Naive B cell (primary cell): ENCODE measurements at regions not wholly inside any gene's neighbourhood (a gene's known extent, or its start where the extent isn't known, plus 50 kb on each side); places are given as distances from the start of the nearest gene placed in this dataset.
"Not testable (repeated sequence)": the region's sequence is repeated elsewhere in the genome, so short reads cannot be mapped to it uniquely, and the experiment has no call there.

Source experiments
- ATAC-seq, 2 donors: fragments of 150-1000 bp; cut with Tn5 transposase; 2 replicates each; pipeline ENCODE4 v1.10.0; 2021; ENCODE audit warnings: low read depth in 2 of 2, mild to moderate bottlenecking in 2 of 2, moderate library complexity in 2 of 2
- DNase-seq: peaks from one replicate; pipeline ENCODE4 v3.0.0; 2022
- H3K27ac Mint-ChIP-seq, 6 donors: one replicate each; pipeline ENCODE4 v1.8.0; 2020 to 2022; ENCODE audit warnings: mild to moderate bottlenecking in 6 of 6, mixed read lengths in 6 of 6, moderate library complexity in 5 of 6, inconsistent platforms in 2 of 6
- H3K27me3 Mint-ChIP-seq, 3 donors: one replicate each; pipeline ENCODE4 v1.8.0; 2021 to 2022; ENCODE audit warnings: mixed read lengths in 3 of 3, mild to moderate bottlenecking in 1 of 3
- H3K36me3 Mint-ChIP-seq, 2 donors: one replicate each; pipeline ENCODE4 v1.8.0; 2020 to 2022; ENCODE audit warnings: mixed read lengths in 2 of 2, inconsistent platforms in 1 of 2, mild to moderate bottlenecking in 1 of 2
- H3K4me1 Mint-ChIP-seq, 3 donors: one replicate each; pipeline ENCODE4 v1.8.0; 2020 to 2022; ENCODE audit warnings: mixed read lengths in 3 of 3, inconsistent platforms in 1 of 3, mild to moderate bottlenecking in 1 of 3, moderate library complexity in 1 of 3
- H3K4me3 Mint-ChIP-seq, 8 donors: one replicate each; pipeline ENCODE4 v1.8.0; 2020 to 2022; ENCODE audit warnings: mild to moderate bottlenecking in 8 of 8, mixed read lengths in 8 of 8, moderate library complexity in 8 of 8, inconsistent platforms in 2 of 8
- H3K9me3 Mint-ChIP-seq, 7 donors: one replicate each; pipeline ENCODE4 v1.8.0; 2020 to 2022; ENCODE audit warnings: mixed read lengths in 7 of 7, mild to moderate bottlenecking in 5 of 7, inconsistent platforms in 2 of 7, moderate library complexity in 1 of 7

DNA sequence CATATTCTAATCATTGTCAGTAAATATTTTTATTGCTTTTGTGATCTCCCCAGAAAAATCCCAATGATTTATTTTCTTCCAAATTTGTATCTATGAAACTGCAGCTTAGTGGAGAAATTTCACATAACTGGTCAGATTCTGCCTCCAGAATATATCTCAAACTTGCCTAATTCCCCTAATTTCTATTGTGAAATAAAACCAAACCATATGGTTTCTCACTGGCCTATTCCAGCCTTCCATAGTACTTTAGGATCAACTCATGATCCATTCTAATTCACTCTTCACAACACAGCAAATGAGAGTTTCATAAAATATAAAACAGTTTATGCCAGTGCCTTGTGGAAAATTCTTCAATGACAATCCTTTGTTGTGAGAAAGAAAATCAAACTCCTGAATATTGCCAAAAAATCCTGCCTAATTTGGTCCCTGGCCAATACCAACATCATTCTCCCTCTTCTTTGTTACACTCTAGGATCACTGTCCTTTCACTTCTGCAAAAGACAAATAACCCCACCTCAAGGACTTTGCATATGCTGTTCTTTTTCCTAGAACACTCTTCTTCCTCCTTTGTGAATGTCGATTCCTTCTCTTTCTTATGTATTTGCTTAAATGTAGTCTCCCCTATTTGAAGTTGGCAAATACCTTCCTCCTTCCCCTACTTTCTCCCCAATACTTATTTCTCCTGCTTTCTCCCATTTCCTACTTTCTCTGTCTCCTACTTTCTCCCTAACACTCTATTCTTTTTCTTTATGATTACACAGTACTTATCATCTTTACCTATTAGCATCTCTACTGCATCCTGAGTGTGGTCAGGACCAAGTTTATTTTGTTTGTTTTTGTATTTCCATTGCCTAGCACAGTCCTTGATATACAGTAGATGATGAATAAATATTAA is 587.5 kb downstream of the RFPL4B start:
- ATAC-seq (no peak), DNase-seq (no peak)
- Mint-ChIP-seq H3K4me3 (no peak overlapping the region), H3K9me3 (no peaks in the 10 kb centered on the region), H3K27ac (no peak overlapping the region), H3K4me1 (no peaks in the 10 kb centered on the region), H3K36me3 (no peaks in the 10 kb centered on the region), H3K27me3 (no peaks in the 10 kb centered on the region)

DNA sequence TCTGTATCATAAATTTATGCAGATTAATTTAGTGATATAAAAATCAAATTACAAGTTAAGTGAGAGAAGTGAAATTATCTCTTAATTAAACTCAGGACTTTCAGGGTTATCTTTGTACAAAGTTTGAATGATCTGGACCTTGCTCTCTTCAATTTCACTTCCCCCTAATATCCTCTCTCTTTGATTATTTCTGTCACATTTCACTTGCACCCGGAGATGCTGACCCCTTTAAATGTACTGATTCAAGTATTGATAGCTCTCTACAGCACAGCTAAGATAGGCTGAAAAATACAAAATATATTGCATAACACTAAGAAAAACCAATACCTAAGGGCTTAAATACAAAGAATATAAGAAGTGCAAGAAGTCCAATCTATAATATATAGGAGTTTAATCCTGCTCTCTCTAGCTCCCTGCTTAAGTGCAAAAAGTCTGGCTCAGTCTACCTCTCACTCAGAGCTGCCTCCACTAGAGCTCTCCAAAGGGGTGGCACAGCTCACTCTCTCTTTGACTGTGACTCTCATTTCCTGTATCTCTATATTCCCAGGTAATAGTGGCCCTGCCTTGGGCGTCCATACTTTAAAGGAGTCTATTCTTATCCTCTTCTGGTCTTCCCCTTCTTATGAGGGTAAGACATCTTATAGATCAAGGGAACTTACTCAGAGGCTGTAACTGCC is 588.4 kb downstream of the RFPL4B start:
- no peak for ATAC-seq
- no peaks in the 10 kb centered on the region for H3K36me3 Mint-ChIP-seq
- no peak for DNase-seq
- no peak overlapping the region for H3K27ac Mint-ChIP-seq
- H3K4me3 Mint-ChIP-seq, result no peak overlapping the region
- H3K27me3 Mint-ChIP-seq, result no peaks in the 10 kb centered on the region
- no peaks in the 10 kb centered on the region for H3K4me1 Mint-ChIP-seq
- H3K9me3 Mint-ChIP-seq, result no peaks in the 10 kb centered on the region

DNA sequence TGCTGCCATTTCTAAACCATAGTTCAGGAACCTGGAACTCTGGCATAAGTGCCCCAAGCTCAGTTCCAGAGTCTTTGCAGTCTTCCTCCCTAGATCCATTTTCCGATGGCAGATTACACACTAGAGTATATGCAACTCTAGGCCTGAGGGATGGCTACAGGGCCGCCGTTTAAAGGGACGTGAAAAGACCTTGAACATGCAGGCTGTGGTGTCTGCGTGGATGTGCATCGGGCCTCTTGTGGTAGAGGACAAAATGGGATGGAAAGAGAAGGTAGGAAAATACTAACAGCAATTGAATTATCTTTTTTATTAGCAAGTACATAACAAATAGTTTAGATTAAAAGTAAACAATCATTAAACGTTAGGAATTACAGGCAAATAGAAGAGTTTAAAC is 588.9 kb downstream of the RFPL4B start:
- no peak overlapping the region for H3K4me3 Mint-ChIP-seq
- ATAC-seq (no peak), DNase-seq (no peak)
- no peak overlapping the region for H3K27ac Mint-ChIP-seq
- no peaks in the 10 kb centered on the region for H3K9me3 Mint-ChIP-seq
- H3K4me1 Mint-ChIP-seq, result no peaks in the 10 kb centered on the region
- no peaks in the 10 kb centered on the region for H3K36me3 Mint-ChIP-seq
- H3K27me3 Mint-ChIP-seq, result no peaks in the 10 kb centered on the region

DNA sequence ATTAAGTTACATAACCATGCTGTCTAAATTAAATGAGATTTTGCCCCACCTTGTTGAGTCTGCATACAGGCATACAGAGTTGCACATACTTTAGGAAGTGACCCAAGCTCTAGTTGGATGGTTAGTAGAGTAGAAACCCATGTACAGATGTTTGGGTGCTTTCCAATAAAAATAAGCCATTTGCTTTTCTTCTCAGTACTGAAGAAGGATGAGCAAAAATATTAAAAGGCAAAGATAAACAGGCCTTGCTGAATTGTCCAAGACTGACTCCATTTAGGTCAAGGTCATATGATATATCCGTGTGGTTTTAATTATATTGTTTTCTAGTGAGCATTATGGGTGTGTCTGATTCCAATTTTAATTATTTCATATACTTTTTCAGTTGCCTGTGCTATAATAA is 589.4 kb downstream of the RFPL4B start:
- Mint-ChIP-seq H3K27me3 (no peaks in the 10 kb centered on the region), H3K36me3 (no peaks in the 10 kb centered on the region)
- no peak for DNase-seq

DNA sequence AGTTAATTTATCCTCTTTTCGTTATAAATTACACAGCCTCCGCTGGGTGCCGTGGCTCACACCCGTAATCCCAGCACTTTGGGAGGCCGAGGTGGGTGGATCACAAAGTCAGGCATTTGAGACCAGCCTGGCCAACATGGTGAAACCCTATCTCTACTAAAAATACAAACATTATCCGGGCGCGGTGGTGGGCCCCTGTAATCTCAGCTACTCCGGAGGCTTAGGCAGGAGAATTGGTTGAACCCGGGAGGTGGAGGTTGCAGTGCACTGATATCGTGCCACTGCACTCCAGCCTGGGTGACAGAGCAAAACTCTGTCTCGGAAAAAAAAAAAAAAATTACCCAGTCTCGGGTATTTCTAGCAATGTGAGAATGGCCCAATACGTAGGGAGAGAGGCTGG is 590.6 kb downstream of the RFPL4B start:
- H3K9me3 Mint-ChIP-seq, DNase-seq, H3K4me3 Mint-ChIP-seq, H3K27me3 Mint-ChIP-seq, ATAC-seq, H3K4me1 Mint-ChIP-seq, H3K27ac Mint-ChIP-seq, H3K36me3 Mint-ChIP-seq: not testable (repeated sequence)

More for the DNA sequence above, 589.4 kb downstream of the RFPL4B start:
- Mint-ChIP-seq H3K9me3 (no peaks in the 10 kb centered on the region), H3K27ac (no peak overlapping the region), H3K4me1 (no peaks in the 10 kb centered on the region), H3K4me3 (no peak overlapping the region)
- no peak for ATAC-seq

DNA sequence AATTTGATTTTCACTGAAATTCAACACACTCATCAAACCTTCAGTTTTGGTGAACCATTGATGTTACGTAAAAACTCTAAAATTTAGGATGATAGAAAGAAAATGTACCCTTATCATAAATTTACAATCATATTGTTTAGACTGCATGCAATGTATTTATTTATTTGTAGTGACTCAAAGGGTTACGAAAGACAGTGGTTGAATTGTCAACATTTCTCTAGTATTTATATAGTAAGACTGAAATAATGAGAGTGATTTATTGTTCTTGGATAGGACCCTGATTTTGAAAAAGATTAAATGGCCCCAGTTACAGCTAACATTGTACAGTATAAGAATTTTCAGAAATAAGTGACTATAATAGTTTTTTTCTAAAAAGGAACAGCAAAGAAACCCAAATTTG is 591.5 kb downstream of the RFPL4B start:
- peaks cover 0 to 3% (median 0%) of the 10 kb centered on the region in 3 donors for H3K27me3 Mint-ChIP-seq
- DNase-seq (no peak), ATAC-seq (no peak)
- H3K9me3 Mint-ChIP-seq, result no peaks in the 10 kb centered on the region
- H3K27ac Mint-ChIP-seq, result no peak overlapping the region
- no peaks in the 10 kb centered on the region for H3K4me1 Mint-ChIP-seq
- no peaks in the 10 kb centered on the region for H3K36me3 Mint-ChIP-seq
- H3K4me3 Mint-ChIP-seq, result no peak overlapping the region

DNA sequence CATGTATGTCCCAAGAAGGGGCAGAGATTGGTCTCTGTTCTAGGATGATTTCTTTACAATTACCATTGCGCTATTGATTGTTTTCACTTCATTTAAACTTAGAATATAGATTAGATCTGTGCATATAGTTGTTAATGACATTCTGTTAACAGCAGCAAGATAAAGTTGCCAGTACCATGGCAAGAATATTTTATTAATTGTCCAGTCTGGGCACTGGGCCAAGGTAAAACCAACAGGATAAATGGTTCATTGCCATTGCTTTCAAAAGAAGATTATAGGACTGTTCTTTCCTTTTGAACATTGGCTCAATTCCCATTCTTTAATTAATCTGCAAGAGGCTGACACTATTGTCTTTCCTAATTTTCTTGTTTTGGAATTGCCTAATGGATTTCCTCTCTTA is 592.4 kb downstream of the RFPL4B start:
- H3K36me3 Mint-ChIP-seq, result no peaks in the 10 kb centered on the region
- DNase-seq (no peak), ATAC-seq (no peak)
- no peaks in the 10 kb centered on the region for H3K4me1 Mint-ChIP-seq
- H3K27ac Mint-ChIP-seq, result no peak overlapping the region
- H3K27me3 Mint-ChIP-seq, result peaks cover 0 to 3% (median 0%) of the 10 kb centered on the region in 3 donors
- no peaks in the 10 kb centered on the region for H3K9me3 Mint-ChIP-seq
- H3K4me3 Mint-ChIP-seq, result no peak overlapping the region

DNA sequence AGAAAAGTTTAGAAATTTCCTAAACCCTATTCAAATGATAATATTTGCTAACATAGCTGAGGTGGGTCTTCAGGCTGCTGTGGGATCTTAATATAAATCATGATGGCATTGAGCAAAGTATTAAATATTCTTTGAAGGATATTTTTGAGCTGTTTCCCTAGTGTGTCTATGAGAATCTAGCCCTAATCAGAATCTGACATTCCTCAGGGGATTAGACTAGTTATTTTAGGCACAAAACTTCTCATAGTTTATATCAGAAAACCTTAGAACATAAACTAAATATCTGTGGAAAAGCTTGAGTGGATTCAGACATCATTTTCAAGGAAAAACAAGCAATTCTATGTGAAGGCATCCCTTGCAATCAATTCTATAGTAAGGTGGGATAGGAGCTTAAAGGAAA is 594.5 kb downstream of the RFPL4B start:
- no peak overlapping the region for H3K27ac Mint-ChIP-seq
- H3K4me3 Mint-ChIP-seq, result no peak overlapping the region
- H3K9me3 Mint-ChIP-seq, result no peaks in the 10 kb centered on the region
- no peaks in the 10 kb centered on the region for H3K36me3 Mint-ChIP-seq
- DNase-seq, result no peak
- H3K27me3 Mint-ChIP-seq, result peaks cover 0 to 3% (median 0%) of the 10 kb centered on the region in 3 donors
- no peak for ATAC-seq
- no peaks in the 10 kb centered on the region for H3K4me1 Mint-ChIP-seq

- Mint-ChIP-seq H3K27me3 (peaks cover 0 to 4% (median 3%) of the 10 kb centered on the region in 3 donors), H3K4me3 (no peak overlapping the region), H3K36me3 (no peaks in the 10 kb centered on the region), H3K27ac (no peak overlapping the region), H3K9me3 (no peaks in the 10 kb centered on the region), H3K4me1 (no peaks in the 10 kb centered on the region)
- DNase-seq (no peak), ATAC-seq (no peak)
Measured at GRCh38 chr6:112946051-112946450, 598.9 kb downstream of the RFPL4B start.

DNA sequence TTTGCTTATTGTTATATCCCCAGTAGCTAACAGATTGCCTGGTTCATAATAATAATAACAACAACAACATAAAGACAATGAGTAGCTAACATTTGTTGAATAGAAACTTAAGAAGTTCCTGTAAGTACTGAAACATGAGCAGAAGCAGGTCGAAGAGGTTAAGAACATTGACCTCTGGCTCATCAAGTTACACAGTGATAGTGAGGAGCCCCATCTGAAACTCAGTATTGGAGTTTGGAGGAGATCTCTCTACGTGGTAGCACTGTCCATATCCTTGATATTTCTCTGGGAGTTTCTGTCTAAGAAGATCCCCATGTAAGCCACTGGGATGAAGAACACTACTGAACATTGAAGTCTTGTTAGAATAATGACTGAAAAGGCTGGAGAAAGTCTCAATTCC is 600.4 kb downstream of the RFPL4B start:
- no peaks in the 10 kb centered on the region for H3K4me1 Mint-ChIP-seq
- ATAC-seq (no peak), DNase-seq (no peak)
- peaks cover 0 to 7% (median 3%) of the 10 kb centered on the region in 3 donors for H3K27me3 Mint-ChIP-seq
- no peak overlapping the region for H3K27ac Mint-ChIP-seq
- no peaks in the 10 kb centered on the region for H3K36me3 Mint-ChIP-seq
- H3K9me3 Mint-ChIP-seq, result no peaks in the 10 kb centered on the region
- no peak overlapping the region for H3K4me3 Mint-ChIP-seq

DNA sequence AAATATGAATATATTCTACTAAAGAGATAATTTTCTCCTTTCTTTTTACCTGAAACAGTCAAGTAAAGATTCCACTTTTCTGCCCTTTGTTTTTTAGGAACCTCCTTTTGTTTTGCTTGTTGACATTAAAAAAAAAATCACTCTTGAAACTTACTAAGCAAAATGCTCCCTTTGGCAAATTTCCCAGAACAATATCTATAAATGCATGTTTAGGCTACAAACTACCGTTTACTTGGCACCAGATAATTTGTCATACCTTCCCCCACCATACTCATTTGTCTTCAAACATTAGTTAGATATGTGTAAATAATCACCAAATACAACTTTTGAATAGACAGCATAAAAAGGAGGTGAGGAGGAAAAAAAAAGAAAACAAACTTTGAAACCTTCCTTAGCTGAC is 604.7 kb downstream of the RFPL4B start:
- Mint-ChIP-seq H3K36me3 (no peaks in the 10 kb centered on the region), H3K27ac (no peak overlapping the region), H3K4me1 (no peaks in the 10 kb centered on the region), H3K27me3 (peaks cover 0 to 7% (median 0%) of the 10 kb centered on the region in 3 donors), H3K4me3 (no peak overlapping the region), H3K9me3 (peaks cover 0 to 5% (median 4%) of the 10 kb centered on the region in 7 donors)
- no peak for ATAC-seq
- no peak for DNase-seq

GRCh38 chr6:112955743-112956142 is 608.6 kb downstream of the RFPL4B start:
- H3K36me3 Mint-ChIP-seq, H3K27ac Mint-ChIP-seq, H3K27me3 Mint-ChIP-seq, ATAC-seq, H3K4me3 Mint-ChIP-seq, DNase-seq, H3K4me1 Mint-ChIP-seq: not testable (repeated sequence)
- H3K9me3 Mint-ChIP-seq, result peaks cover 0 to 26% (median 10%) of the 10 kb centered on the region in 7 donors

GRCh38 chr6:112956696-112957535 is 609.8 kb downstream of the RFPL4B start:
- Mint-ChIP-seq H3K4me1 (no peaks in the 10 kb centered on the region), H3K36me3 (no peaks in the 10 kb centered on the region), H3K4me3 (no peak overlapping the region), H3K27ac (no peak overlapping the region), H3K9me3 (peaks cover 0 to 26% (median 10%) of the 10 kb centered on the region in 7 donors), H3K27me3 (peaks cover 1 to 9% (median 3%) of the 10 kb centered on the region in 3 donors)
- ATAC-seq, result no peak
- DNase-seq, result no peak
